ENCODE measurements at regions not wholly inside any gene's neighbourhood (a gene's known extent, or its start where the extent isn't known, plus 50 kb on each side); places are given as distances from the start of the nearest gene placed in this dataset.

DNA sequence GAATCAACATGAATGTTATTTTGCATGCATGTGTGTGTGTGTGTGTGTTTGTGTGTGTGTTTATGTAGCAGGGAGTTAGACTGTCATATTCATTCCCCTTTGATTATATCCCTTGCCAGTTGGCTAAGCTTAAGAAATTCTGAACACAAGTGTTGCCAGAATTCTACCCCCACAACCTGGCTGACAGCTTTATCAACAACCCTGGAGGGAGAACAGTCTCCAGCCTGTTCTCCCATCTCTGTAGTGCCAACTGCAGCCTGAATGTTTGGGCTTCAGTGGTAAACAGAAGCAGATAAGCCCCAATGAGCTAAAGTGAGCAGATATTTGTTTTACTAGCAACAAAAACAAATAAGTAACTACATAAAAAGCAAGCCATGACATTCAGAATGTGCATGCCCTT lies 162.6 kb upstream of the ABI3BP start:
- Histone ChIP-seq H3K4me3 (ENCODE audit: low read depth, low read length) (no peak overlapping the region), H3K9me3 (ENCODE audit: control insufficient read depth, insufficient read depth, low read depth, low read length) (no peaks in the 10 kb centered on the region)

DNA sequence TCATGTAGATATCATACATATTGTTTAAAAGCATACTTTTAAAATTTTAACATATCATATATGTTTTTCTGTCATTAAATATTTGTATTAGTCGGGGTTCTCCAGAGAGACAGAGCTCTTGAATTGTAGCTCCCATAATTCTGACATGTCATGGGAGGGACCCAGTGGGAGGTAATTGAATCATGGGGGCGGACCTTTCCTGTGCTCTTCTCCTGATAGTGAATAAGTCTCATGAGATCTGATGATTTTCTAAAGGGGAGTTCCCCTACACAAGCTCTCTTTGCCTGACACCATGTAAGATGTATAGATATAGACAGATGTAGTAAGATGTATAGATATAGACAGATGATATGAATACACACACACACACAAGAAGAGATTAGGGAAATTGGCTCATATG lies 161.2 kb upstream of the ABI3BP start:
- Histone ChIP-seq H3K36me3 (ENCODE audit: control insufficient read depth, insufficient read depth, low read length) (no peaks in the 10 kb centered on the region), H3K9me3 (ENCODE audit: control insufficient read depth, insufficient read depth, low read depth, low read length) (no peaks in the 10 kb centered on the region), H3K27ac (ENCODE audit: low read depth, low read length) (no peak overlapping the region), H3K4me1 (ENCODE audit: control insufficient read depth, insufficient read depth, low read length) (no peaks in the 10 kb centered on the region), H3K9ac (ENCODE audit: low read length) (no peak overlapping the region), H3K27me3 (ENCODE audit: control insufficient read depth, insufficient read depth, low read length) (no peaks in the 10 kb centered on the region), H3K4me3 (ENCODE audit: low read depth, low read length) (no peak overlapping the region)

More for the DNA sequence above, 162.6 kb upstream of the ABI3BP start:
- H3K4me1 ChIP-seq (ENCODE audit: control insufficient read depth, insufficient read depth, low read length) = no peaks in the 10 kb centered on the region
- H3K36me3 ChIP-seq (ENCODE audit: control insufficient read depth, insufficient read depth, low read length) = no peaks in the 10 kb centered on the region
- H3K9ac ChIP-seq (ENCODE audit: low read length) = no peak overlapping the region
- no peak overlapping the region for H3K27ac ChIP-seq (ENCODE audit: low read depth, low read length)
- H3K27me3 ChIP-seq (ENCODE audit: control insufficient read depth, insufficient read depth, low read length) = no peaks in the 10 kb centered on the region

DNA sequence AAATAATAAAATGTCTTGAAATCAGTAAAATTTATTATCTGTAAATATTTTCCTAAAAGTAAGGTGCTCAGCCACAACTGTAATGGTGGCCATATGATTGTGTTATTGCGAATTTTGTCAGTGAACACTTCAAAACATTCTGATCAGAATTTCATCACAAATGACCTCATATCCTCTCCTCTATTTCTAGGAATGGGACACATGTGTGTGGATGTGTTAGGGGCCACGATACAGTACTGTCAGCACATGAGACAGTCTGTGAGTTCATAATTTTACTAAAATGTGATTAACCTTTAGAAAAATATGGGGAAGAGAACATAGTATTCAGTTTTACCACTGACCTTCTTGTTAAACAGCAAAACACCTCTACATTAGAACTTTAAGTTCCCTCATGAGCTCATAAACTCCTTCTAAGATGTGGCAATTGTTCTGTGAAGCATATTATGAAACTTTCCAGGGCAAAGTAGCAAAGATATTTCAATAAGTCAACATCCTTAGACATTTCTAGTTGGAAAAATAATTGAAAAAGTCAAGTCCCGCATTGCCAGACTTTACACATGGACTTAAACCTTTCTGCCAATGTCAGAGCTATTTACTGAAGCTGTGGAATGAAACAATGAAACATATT lies 158.2 kb upstream of the ABI3BP start:
- Histone ChIP-seq H3K36me3 (ENCODE audit: control insufficient read depth, insufficient read depth, low read length) (no peaks in the 10 kb centered on the region), H3K27me3 (ENCODE audit: control insufficient read depth, insufficient read depth, low read length) (no peaks in the 10 kb centered on the region), H3K4me1 (ENCODE audit: control insufficient read depth, insufficient read depth, low read length) (no peaks in the 10 kb centered on the region), H3K27ac (ENCODE audit: low read depth, low read length) (no peak overlapping the region), H3K9ac (ENCODE audit: low read length) (no peak overlapping the region), H3K4me3 (ENCODE audit: low read depth, low read length) (no peak overlapping the region), H3K9me3 (ENCODE audit: control insufficient read depth, insufficient read depth, low read depth, low read length) (no peaks in the 10 kb centered on the region)

DNA sequence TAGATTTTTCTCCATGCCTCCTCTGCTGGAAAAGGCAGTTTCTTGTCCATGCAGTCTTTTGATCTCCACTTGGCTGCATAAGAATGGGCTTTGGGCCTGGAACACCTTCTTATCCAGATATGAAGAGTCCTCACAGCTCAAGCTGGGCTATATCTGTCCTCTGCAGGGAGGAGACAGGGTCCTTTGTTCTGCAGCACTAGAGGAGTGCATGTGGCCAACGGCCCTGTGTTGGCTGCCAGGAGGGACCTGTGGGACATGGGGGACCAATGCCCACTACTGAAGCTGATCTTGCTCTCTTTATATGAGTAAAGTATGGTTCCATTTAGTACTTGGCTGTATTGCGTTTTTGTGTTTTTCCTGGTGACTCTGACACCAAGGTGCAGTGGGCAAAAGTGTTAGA lies 157.3 kb upstream of the ABI3BP start:
- Histone ChIP-seq H3K36me3 (ENCODE audit: control insufficient read depth, insufficient read depth, low read length) (no peaks in the 10 kb centered on the region), H3K4me1 (ENCODE audit: control insufficient read depth, insufficient read depth, low read length) (no peaks in the 10 kb centered on the region), H3K9me3 (ENCODE audit: control insufficient read depth, insufficient read depth, low read depth, low read length) (no peaks in the 10 kb centered on the region), H3K4me3 (ENCODE audit: low read depth, low read length) (no peak overlapping the region), H3K27ac (ENCODE audit: low read depth, low read length) (no peak overlapping the region), H3K9ac (ENCODE audit: low read length) (no peak overlapping the region), H3K27me3 (ENCODE audit: control insufficient read depth, insufficient read depth, low read length) (no peaks in the 10 kb centered on the region)

DNA sequence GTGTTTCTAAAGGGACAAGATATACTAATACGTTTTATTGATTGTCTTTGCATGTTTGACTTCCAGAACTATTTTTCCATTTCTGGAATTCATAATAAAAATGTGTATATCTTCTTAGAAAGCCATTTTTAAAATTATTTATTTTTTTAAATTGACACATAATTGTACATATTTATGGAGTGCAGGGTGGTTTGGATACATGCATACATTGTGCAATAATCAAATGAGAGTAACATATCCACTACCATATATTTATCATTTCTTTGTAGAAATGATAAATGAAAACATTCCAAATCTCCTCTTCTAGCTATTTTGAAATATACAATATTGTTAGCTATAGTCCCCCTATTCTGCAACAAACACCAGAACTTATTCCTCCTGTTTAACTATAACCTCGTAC lies 156.5 kb upstream of the ABI3BP start:
- Histone ChIP-seq H3K9ac (ENCODE audit: low read length) (no peak overlapping the region), H3K4me3 (ENCODE audit: low read depth, low read length) (no peak overlapping the region), H3K27ac (ENCODE audit: low read depth, low read length) (no peak overlapping the region), H3K9me3 (ENCODE audit: control insufficient read depth, insufficient read depth, low read depth, low read length) (no peaks in the 10 kb centered on the region), H3K36me3 (ENCODE audit: control insufficient read depth, insufficient read depth, low read length) (no peaks in the 10 kb centered on the region), H3K4me1 (ENCODE audit: control insufficient read depth, insufficient read depth, low read length) (no peaks in the 10 kb centered on the region), H3K27me3 (ENCODE audit: control insufficient read depth, insufficient read depth, low read length) (no peaks in the 10 kb centered on the region)

- Histone ChIP-seq H3K36me3 (ENCODE audit: control insufficient read depth, insufficient read depth, low read length) (no peaks in the 10 kb centered on the region), H3K9me3 (ENCODE audit: control insufficient read depth, insufficient read depth, low read depth, low read length) (no peaks in the 10 kb centered on the region), H3K27ac (ENCODE audit: low read depth, low read length) (no peak overlapping the region), H3K9ac (ENCODE audit: low read length) (no peak overlapping the region), H3K4me3 (ENCODE audit: low read depth, low read length) (no peak overlapping the region), H3K27me3 (ENCODE audit: control insufficient read depth, insufficient read depth, low read length) (no peaks in the 10 kb centered on the region), H3K4me1 (ENCODE audit: control insufficient read depth, insufficient read depth, low read length) (no peaks in the 10 kb centered on the region)
These were observed 156.0 kb upstream of the ABI3BP start for GRCh38 chr3:101149251-101149650.

DNA sequence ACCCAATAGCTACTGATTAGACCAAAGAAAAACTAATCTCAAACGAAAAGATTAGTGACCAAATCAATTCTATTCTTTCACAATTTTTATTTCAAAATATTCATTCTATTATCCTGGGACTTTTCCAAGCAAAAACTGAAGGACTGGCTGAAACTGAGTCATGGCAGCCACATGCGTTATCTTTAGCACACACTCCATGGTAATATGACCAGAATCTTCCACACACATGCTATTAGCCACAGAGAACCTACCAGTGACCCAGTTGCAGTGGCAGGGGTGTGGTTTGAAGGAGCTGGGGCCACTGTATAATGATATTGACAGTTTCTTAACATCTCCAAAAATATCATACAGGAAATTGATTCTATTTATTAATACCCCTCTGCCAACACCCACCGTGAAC lies 154.8 kb upstream of the ABI3BP start:
- Histone ChIP-seq H3K4me3 (ENCODE audit: low read depth, low read length) (no peak overlapping the region), H3K9me3 (ENCODE audit: control insufficient read depth, insufficient read depth, low read depth, low read length) (no peaks in the 10 kb centered on the region), H3K27me3 (ENCODE audit: control insufficient read depth, insufficient read depth, low read length) (no peaks in the 10 kb centered on the region)

DNA sequence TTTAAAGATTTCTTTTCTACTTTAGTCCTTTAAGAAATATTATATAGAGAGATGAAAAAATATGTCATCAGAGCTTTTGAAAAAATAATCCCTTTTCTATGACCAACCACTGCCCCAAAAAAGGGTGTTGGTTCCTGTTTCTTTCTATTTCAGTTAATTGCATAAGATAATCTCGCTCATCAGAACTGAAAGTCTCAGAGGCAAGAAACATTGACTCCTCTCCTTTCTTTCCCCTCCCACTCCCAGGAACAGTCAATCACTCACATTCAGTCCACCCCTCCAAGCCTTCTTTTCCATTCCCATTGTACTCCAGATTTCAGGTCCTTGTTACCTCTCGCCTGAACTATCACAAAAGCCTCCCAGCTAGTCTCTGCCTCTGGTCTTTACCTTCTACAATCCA lies 153.7 kb upstream of the ABI3BP start:
- no peaks in the 10 kb centered on the region for H3K9me3 ChIP-seq (ENCODE audit: control insufficient read depth, insufficient read depth, low read depth, low read length)
- no peaks in the 10 kb centered on the region for H3K27me3 ChIP-seq (ENCODE audit: control insufficient read depth, insufficient read depth, low read length)
- H3K4me3 ChIP-seq (ENCODE audit: low read depth, low read length) = no peak overlapping the region
- H3K36me3 ChIP-seq (ENCODE audit: control insufficient read depth, insufficient read depth, low read length) = no peaks in the 10 kb centered on the region
- H3K27ac ChIP-seq (ENCODE audit: low read depth, low read length) = no peak overlapping the region
- no peak overlapping the region for H3K9ac ChIP-seq (ENCODE audit: low read length)
- H3K4me1 ChIP-seq (ENCODE audit: control insufficient read depth, insufficient read depth, low read length) = peaks cover 4% of the 10 kb centered on the region; the same call in 1 of the 2 replicates

More for the DNA sequence above, 154.8 kb upstream of the ABI3BP start:
- Histone ChIP-seq H3K4me1 (ENCODE audit: control insufficient read depth, insufficient read depth, low read length) (peaks cover 4% of the 10 kb centered on the region; the same call in 1 of the 2 replicates), H3K27ac (ENCODE audit: low read depth, low read length) (no peak overlapping the region), H3K9ac (ENCODE audit: low read length) (no peak overlapping the region), H3K36me3 (ENCODE audit: control insufficient read depth, insufficient read depth, low read length) (no peaks in the 10 kb centered on the region)

GRCh38 chr3:101144105-101144504 lies 150.9 kb upstream of the ABI3BP start:
- no peaks in the 10 kb centered on the region for H3K27me3 ChIP-seq (ENCODE audit: control insufficient read depth, insufficient read depth, low read length)

DNA sequence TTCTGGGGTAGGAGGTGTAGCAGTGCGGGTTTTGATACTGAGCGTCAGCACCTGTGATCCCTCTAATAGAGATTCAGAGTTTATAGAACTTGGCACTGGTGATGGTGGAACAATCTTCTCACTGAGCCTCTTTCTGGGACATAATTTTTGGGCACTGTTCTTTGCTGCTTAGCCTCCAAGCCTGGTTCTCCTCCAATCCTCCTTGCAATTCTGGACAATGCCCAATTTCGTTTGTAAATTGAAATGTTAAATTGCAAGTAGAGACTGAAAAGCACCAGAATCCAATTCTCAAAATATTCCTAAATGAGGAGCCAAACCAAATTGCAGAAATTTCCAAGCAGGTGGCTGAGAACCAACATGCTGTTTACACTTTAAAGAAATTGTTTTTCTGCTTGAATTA lies 149.8 kb upstream of the ABI3BP start:
- no peaks in the 10 kb centered on the region for H3K36me3 ChIP-seq (ENCODE audit: control insufficient read depth, insufficient read depth, low read length)
- H3K27ac ChIP-seq (ENCODE audit: low read depth, low read length) = no peak overlapping the region

More at GRCh38 chr3:101144105-101144504, 150.9 kb upstream of the ABI3BP start:
- H3K36me3 ChIP-seq (ENCODE audit: control insufficient read depth, insufficient read depth, low read length) = no peaks in the 10 kb centered on the region
- no peak overlapping the region for H3K4me3 ChIP-seq (ENCODE audit: low read depth, low read length)
- H3K9ac ChIP-seq (ENCODE audit: low read length) = no peak overlapping the region
- H3K27ac ChIP-seq (ENCODE audit: low read depth, low read length) = no peak overlapping the region
- no peaks in the 10 kb centered on the region for H3K9me3 ChIP-seq (ENCODE audit: control insufficient read depth, insufficient read depth, low read depth, low read length)
- H3K4me1 ChIP-seq (ENCODE audit: control insufficient read depth, insufficient read depth, low read length) = peaks cover 4% of the 10 kb centered on the region; the same call in 1 of the 2 replicates

DNA sequence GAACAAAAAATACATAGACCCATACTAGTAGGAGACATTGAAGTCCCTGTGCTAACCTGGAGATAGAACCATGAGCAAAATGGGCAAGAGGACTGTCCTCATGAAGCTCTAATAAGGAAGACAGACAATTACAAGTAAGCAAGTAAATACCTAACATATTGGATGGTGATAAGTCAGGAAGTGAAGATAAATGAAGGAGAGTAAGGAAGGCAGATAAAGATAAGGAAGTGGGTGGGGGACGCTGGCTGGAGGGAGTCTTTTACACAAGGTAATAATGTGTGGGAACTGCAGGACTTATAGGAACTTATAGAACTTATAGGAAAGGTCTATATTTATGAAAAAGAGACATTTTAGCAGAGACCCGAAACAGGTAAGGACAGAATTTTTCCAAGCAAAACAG lies 148.9 kb upstream of the ABI3BP start:
- Histone ChIP-seq H3K27ac (ENCODE audit: low read depth, low read length) (no peak overlapping the region), H3K4me3 (ENCODE audit: low read depth, low read length) (no peak overlapping the region), H3K36me3 (ENCODE audit: control insufficient read depth, insufficient read depth, low read length) (no peaks in the 10 kb centered on the region), H3K4me1 (ENCODE audit: control insufficient read depth, insufficient read depth, low read length) (peaks cover 4% of the 10 kb centered on the region; the same call in 1 of the 2 replicates), H3K9me3 (ENCODE audit: control insufficient read depth, insufficient read depth, low read depth, low read length) (no peaks in the 10 kb centered on the region), H3K9ac (ENCODE audit: low read length) (no peak overlapping the region), H3K27me3 (ENCODE audit: control insufficient read depth, insufficient read depth, low read length) (no peaks in the 10 kb centered on the region)

More for the DNA sequence above, 149.8 kb upstream of the ABI3BP start:
- Histone ChIP-seq H3K9ac (ENCODE audit: low read length) (no peak overlapping the region), H3K27me3 (ENCODE audit: control insufficient read depth, insufficient read depth, low read length) (no peaks in the 10 kb centered on the region), H3K4me3 (ENCODE audit: low read depth, low read length) (no peak overlapping the region), H3K4me1 (ENCODE audit: control insufficient read depth, insufficient read depth, low read length) (peaks cover 4% of the 10 kb centered on the region; the same call in 1 of the 2 replicates), H3K9me3 (ENCODE audit: control insufficient read depth, insufficient read depth, low read depth, low read length) (no peaks in the 10 kb centered on the region)
